ENCODE measurements at regions not wholly inside any gene's neighbourhood (a gene's known extent, or its start where the extent isn't known, plus 50 kb on each side); places are given as distances from the start of the nearest gene placed in this dataset.
A peak's percentile ranks its signal among the peaks of the same experiment; 100 is the strongest.

GRCh38 chr18:64528646-64529045, 379.8 kb upstream of the LINC00305 start:
- DNase-seq, result no peak

DNA sequence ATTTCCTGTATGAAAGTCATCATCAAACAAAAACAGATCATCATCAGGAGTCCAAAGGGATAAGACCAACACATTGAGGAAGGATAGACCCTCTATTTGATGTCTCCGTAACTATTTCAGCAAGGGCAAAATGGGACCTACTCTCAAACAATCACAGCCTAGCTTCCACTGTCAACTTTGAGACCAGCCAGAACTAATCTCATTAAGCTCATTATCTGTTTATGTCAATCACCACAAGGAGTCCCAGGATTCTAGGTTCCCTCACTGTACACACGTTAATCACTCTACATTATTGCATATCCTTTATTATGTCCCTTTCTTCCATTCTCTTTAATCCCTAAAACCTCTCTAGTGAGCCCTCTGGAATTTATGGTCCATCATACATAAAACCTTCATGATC, 370.3 kb upstream of the LINC00305 start:
- no peak for DNase-seq

DNA sequence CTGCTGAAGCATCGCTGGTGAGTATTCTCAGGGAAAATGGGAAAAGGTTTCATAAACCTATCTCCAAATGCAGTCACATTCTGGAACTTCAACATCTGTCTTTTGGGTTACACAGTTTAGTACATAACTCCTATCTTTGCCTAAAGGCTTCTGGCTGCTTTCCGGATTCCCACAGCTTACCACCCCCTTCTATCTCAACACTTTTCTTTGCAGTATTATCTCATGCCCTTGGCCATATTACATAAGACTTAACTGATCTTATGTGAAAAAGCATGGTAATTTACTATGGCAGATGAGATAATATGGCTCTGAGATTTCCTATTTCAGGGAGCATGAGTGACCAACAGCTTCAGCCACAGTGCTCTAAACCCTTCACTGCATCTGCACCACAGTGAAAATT, 369.3 kb upstream of the LINC00305 start:
- DNase-seq, result no peak

DNA sequence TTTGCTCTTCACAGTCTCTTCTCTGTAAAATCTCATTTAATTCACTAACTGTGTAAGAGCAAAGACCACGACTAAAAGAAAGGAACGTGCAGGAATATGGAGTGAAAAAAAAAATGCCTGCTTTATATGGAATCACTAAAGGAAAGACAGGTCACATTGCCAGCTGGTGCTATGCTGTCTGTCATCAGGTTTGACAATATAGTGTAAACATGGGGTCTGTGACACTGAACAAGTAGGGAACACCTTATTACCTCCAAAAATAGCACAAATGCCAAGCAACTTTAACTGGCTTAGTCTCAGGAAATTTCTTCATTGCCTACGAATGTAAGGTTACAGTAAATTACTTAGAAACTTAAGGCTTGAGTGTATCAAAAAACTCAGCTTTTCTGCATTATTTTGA, 364.5 kb upstream of the LINC00305 start:
- no peak for DNase-seq

GRCh38 chr18:64490207-64490606, 341.3 kb upstream of the LINC00305 start:
- no peak for DNase-seq

DNA sequence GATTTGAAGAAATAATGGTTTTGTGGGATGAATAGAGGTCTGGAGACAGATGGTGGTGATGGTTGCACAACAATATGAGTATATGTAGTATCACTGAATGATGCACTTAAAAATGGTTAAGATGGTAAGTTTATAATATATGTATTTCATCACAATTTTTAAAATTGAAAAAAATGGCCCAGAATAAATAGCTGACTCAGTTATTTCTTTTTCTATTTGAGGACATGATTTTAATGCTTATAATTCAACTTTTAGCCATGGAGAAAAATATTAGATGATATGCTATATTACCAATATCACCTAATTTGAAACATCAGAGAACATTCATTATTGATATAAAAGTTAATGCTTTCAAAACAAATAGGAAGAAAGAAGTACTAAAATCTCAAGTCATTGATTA, 339.8 kb upstream of the LINC00305 start:
- DNase-seq, result no peak

DNA sequence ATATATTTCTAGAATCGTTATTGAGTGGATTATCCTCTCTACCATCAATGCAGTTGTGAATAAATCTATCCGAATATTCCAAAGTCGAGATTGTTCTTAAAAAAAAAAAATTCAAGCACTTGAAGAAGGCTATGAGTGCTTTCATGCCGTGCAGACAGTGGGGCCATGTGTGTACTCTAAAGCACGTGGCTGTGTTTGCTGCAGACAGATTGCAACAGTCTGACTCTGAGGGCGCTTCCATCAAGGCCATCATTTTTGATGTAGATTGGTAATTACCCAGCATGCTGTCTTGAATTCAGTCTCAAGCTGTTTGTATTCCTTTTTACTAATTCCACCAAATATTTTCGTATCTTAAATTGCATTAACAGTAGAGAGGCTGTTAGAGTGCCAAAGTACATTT, 325.9 kb upstream of the LINC00305 start:
- no peak for DNase-seq

DNA sequence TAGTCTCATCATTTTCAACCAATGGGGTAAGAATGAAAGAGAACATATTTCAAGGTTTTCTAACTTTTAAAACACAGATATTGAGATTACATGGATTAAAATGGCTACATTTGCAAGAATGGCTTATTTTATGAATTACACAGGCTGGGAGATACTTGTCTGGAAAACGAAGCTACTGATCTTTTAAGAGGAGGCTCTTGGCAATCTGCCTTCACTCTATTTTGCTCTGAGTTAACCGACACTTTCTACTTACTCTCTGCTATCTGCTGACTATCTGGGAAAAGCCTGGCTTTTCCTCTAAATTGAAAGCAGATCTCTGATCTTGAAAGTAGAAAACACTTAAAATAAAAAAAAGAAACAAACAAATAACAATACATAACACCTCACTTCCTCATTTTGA, 325.4 kb upstream of the LINC00305 start:
- DNase-seq, result no peak

DNA sequence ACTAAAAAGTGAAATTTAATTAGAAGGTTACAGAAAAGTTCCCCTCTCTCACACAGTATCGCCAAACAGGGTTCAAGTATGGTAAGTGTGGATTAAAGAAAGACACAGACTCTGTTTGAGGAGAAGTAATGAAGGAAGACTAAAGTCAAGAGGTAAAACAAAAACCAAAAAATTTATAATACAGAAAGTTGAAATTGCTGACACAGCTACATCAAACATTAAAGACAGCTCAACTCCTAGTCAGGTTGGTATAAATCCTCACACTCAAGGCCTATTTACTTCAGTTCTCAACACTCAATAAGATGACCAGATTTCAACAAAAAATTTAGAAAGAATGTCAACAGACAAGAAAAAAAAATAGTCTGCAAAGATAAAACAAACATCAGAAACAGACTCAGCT, 300.5 kb upstream of the LINC00305 start:
- no peak for DNase-seq

- DNase-seq, result no peak
Observed at GRCh38 chr18:64444819-64445218, 295.9 kb upstream of the LINC00305 start.

DNA sequence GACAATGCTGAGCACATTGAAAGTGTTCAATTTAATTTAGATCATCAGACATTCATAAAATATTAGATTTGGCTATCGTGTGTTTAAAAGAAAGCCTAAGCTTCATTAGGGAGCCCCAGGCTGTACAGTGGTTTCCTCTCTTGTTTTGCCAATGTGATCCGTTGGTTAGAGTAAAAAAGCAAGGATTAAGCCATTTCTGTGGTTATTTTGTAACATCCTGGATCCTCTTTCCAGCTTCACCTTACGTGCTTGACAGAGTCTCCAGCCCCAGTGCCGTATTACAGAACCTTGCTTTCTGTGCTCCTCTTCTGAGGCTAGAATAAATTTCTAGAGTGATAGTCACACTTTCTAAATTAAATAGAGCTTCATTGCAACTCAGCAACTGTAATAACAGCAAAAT, 289.3 kb upstream of the LINC00305 start:
- peak in 1 of 2 donors; percentile 1 for DNase-seq

GRCh38 chr18:64436111-64436510, 287.2 kb upstream of the LINC00305 start:
- no peak for DNase-seq

DNA sequence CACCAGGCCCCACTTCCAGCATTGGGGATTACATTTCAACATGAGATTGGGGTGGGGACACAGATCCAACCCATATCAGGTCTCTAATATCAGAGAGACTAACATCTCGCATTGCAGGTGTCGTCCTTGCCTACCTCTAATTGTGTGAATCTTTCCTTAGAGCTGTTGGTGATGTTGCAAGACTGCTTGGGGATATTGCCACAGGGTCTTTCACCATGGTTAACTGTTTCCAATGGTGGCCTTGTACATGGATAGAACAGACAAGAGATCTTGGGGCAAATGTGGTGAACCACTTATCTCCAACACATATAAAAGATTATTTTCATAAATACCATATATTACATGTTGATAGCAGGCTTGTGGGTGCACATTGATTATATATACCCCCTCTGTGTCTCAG, 270.3 kb upstream of the LINC00305 start:
- DNase-seq, result no peak

DNA sequence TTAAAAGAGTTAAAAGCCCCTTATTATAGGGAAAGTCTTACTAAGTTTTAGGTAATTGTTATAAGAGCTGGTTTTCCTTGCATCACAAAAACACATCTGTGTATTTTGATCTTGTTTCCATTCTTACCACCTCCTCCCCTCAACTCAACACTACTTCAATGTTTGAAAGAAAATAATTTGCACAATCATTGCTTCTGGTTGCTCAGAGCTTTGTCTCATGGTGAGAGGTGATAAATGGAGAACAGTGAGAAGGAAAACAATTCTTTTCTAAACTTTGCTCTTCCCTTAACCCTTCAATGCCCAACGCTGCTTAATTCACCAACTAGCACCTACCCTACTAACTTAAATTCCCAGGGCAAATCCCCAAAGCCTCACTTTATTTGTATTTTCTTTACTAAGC, 268.1 kb upstream of the LINC00305 start:
- no peak for DNase-seq

DNA sequence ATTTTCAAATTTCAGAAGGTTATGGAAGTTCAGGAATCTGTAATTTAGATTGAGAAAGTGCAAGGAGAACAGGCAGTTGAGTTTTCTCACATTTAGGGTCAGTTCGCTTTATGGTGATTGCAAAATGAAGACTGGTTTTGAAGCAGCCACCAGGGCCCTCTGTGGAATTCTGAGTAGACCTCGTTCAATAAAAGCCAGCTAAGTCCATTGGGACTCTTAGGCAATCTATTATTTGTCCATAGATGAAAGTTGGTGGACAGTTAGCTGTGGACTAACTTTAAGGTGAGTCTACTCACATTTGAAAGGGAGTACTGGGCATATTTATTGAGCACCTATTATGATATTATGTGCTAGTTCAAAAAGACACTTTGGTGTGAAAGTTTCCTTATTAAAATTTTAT, 266.3 kb upstream of the LINC00305 start:
- DNase-seq, result no peak

- no peak for DNase-seq
Observed at GRCh38 chr18:64410685-64411084, 261.8 kb upstream of the LINC00305 start.

DNA sequence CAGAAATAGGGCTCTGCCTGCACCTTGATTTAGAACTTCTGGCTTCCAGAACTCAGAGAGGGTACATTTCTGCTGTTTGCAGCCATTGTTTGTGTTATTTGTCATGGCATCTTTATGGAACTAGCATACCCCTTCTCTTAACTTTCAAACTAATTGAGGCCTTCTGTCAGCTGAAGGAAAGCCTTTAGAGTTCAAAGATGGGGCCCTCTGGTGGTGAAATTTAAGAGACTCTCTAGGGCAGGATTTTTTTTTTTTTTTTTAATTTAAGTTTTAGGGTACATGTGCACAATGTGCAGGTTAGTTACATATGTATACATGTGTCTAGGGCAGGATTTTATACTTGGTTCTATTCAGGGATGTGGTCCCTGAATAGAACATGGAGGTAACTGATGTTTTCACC, 260.6 kb upstream of the LINC00305 start:
- peak in 1 of 2 donors; percentile 24 for DNase-seq

DNA sequence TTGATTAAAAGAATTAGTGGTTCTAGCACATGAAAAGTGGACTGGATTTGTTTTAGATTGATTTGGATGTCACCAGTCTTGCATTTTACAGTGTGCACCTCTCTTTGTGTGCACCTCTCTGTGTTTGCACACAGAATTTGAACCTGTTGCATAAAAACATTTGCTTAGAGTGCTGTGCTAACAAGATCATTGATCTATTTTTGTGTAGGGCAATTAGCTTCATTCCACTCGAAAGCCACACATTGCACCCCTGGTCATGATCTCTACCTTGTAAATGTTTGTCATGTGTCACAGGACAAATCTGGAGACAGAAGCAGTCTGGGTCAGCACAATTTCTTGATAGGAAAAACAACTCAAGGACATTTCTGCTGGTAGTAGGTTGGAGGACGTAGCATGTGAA, 258.7 kb upstream of the LINC00305 start:
- DNase-seq, result no peak

- no peak for DNase-seq
Observed at GRCh38 chr18:64405161-64405560, 256.3 kb upstream of the LINC00305 start.

DNA sequence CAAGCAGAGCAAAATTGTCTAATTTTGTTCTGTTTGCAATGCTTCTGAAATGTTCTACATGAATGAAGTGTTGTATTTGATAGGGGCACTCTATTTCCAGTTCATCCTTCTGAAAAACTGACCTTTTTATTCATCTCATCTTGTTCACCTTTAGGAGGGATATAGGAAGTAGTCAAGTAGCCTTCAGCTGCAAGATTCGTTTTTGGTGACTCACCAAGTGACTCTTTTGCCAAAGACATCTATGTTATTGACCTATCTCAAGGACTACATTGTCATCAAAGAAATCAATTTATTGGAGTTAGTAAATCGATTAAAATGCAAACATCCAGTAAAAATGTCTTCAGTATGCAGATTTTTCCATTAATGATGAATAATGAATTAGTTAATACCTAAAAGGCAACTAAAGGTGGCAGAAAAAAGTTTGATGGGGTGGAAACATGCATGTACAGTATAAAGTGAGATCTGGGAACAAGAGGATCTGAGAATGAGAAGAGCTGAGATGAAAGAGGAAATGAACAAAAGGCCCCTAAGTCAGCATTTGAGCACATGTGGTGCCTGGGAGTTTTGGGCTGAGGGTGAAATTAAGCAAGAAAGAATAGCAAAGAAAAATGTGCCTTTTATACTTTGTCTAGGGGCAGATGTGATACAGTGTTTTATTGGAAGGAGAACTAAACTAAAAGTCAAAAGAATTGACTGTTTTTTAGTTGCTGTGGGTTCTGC, 255.1 kb upstream of the LINC00305 start:
- DNase-seq, result peak; percentile 1 to 6

DNA sequence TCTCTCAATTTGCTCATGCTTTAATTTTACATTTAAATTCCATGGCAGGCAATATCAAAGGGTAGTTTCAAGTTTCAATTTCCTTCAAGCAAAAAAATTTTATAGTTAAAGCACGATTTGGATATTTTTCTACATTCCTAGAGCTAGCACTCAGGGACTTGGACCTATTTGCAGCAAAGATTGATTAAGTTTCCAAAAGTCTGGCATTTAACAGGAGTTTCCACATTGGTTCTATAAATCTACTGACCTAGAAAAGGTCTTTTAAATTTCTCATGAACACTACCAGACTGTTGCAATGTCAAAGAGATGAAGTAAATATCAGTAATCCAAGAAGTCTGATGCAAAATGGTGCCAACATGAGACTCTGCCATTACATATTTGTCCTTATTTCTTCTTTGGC, 253.7 kb upstream of the LINC00305 start:
- no peak for DNase-seq

DNA sequence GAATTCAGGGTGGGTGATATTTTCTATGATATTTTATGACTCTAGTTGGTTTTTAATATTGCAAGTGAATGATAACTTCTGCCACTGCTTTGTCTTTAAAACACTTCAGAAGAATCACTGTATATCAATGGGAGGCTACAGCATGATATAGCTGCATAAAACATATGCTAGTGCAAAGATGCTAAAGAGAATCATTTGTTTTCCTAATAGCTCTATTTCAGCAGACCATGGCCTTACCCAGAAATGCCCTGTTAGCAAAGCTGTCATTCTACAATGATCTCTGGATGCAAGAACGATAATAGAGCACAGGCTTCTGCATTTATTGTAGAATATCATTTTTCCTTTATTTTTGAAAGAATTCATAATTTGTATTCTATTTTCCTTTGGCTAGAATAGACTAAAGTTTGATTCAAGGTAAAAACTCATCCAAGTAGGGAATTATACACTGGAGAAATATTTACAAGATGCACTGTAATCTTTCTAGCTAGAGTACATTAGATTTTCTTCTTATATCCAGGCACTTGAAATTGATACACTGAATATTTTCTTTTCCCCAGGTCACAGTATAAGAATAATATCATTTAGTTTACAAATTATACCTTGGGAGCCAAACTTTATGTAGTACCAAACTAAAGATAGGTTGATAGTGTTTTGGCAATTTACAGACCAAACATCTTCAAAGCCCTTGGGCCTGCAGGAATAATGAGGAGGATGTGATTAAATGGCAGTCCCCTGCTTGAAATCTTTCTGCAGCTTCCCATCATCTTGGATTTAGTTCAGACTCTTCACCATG, 252.6 kb upstream of the LINC00305 start:
- no peak for DNase-seq

DNA sequence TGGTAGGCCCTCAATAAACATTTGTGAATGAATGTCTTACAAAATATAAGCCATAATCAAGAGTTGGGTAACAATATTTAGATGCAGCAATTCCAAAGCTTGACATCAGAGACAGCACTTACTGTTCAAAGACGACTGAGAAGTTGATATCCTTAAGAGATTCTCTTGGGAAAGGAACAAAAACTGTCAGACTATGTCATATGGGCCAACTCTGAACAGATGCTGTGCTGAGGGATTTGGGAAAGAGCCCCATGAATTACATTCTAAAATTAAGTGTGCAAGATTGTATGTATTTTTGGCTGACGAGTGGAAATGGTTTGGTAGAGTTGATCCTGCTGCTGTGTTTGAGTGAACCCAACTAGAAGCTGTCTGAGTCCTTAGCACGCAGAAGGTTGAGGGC, 250.7 kb upstream of the LINC00305 start:
- no peak for DNase-seq

DNA sequence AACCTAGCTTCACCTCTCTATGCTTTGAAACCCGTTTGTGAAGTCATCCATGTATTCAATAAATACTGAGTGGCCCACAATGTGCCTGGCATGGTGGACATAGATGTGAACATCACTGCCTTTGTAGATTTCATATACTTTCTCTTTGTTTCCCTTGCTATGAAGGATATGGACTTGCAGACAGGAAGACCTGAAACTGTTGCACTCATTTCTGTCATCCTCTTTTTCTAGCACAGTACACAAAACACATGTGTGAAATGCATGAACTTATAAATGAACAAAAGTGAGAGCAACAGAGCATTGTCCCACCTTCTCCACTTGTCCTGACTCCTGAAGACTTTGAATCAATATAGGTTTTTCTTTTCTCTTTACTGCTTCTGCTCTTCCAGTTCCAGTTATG, 249.4 kb upstream of the LINC00305 start:
- DNase-seq, result no peak

- no peak for DNase-seq
Observed at GRCh38 chr18:64392202-64392601, 243.3 kb upstream of the LINC00305 start.
